ENCODE measurements at regions not wholly inside any gene's neighbourhood (a gene's known extent, or its start where the extent isn't known, plus 50 kb on each side); places are given as distances from the start of the nearest gene placed in this dataset.
A peak's percentile ranks its signal among the peaks of the same experiment; 100 is the strongest.
"Not testable (repeated sequence)": the region's sequence is repeated elsewhere in the genome, so short reads cannot be mapped to it uniquely, and the experiment has no call there.

DNA sequence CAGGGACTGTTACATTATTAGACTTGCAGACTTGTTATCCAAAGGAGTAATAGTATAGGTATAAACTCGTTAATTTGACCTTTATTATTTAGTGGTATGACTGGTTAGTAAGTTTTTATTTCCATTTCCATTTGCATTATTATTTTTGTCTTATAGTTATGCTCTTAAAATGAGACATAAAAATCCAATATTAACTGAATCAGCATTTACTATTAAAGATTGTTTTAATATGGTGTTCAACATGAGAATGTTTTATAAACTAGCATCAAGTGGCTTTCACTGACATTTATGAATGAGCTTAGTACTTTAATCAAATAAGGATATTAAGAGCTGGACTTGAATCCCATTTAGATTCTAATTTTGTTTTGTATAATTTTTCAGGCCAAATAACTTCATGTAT lies 228.1 kb upstream of the HAND2 start:
- ATAC-seq (no peak), DNase-seq (no peak)
- intact Hi-C loops (cut with DNase I, micrococcal nuclease): no loop called here

DNA sequence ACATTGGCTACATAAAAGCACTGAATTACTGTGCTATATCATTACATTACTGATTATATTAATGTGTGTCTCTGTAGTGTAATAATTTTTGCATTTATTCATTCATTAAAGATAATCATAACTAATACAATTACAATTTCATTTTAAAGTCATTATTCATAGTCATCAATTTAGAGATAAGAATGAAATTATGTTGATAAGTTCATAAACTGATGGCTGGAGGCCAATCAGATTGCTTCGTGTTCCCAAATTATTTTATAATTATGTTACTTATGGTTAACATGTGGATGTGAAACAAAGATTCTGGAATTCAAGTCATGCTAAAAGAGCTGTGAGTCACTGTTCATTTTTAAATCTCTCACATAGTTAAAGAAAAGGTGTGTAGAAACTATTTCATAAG lies 223.4 kb upstream of the HAND2 start:
- intact Hi-C loops (cut with DNase I, micrococcal nuclease): no loop called here
- no peak for ATAC-seq
- no peak for DNase-seq

DNA sequence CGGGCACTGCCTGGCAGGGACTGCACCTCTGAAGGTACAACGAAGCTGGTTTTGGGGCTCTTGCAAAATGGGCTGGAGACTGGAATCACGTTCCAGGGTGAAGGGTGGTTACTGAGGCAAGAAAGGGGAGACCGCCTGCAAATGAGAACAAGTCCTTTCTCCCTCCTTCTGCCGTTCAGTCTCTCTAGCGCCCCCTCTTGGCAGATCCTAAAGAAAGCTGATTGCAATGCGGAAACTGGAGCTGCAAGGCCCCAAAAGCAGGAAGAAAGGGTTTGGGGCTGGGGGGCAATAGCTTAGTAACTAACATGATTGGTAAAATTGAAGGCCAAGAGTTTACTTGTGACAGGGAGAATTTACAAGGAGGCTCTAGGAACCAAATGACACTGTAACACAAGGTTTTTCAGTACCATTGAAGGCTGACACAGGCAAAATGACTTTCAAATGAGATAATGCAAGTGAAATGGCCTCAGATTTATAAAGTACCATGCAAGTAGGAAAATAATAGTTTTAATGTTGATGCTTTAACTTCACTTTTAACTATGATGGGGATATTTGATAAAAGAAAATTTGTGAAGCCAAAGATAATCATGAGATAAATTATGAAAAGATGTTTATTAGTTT lies 222.7 kb upstream of the HAND2 start:
- no peak for ATAC-seq
- intact Hi-C loops (cut with DNase I, micrococcal nuclease): no loop called here
- DNase-seq: peak in 1 of 2 donors; percentile 32

DNA sequence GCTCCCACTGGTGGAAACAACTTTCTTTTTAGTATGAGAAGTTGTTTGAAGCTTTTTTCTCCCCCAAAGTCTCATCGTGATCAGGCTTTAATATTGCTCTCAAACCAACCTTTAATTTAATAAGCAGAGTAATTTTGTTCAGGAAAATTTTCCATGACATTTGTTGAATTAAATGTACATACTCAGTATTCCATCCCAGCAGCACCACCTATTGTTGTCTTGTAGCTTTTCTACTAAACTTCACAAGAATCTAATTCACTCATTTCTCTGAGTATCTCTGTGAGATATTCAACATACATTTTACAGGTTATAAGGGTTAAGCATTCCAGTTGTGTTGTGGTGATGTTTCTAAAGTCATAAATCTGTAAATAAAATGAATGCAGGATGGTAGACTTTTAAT lies 218.3 kb upstream of the HAND2 start:
- DNase-seq: no peak
- ATAC-seq: peak; percentile 45
- intact Hi-C loops (cut with DNase I, micrococcal nuclease): no loop called here

DNA sequence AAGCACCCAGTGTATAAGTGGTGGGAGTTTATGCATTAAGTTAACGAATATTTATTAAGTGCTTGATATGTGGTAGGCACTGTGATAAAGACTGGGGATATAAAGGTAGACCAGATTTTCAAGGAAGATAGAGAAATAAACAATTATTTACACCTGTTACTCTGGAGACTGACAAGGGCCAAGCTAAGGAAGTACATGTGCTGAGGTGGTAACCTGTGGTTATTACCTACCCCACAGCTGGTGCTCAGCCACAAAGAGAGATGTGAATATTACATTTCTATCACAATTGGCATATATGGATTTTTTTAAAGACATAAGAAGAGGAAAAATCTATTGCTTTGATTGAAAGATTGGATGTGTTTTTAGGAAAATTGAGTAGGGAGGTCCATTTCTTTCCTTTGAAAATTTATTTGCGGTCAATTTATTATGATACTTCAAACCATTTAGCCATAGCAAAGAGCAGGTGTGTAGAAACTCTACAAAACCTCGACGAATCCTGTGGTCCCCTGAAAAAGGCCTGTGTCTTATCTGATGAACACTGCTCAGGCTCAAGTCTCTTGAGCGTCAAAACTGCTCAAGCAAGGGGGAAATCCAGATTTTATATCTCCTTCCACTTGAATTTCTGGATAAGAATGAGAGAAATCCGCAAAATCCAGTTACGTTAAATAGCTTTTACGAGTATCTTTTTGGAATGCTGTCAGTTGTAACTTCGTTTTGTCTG lies 217.7 kb upstream of the HAND2 start:
- no peak for ATAC-seq
- intact Hi-C loops (cut with DNase I, micrococcal nuclease): no loop called here
- no peak for DNase-seq

DNA sequence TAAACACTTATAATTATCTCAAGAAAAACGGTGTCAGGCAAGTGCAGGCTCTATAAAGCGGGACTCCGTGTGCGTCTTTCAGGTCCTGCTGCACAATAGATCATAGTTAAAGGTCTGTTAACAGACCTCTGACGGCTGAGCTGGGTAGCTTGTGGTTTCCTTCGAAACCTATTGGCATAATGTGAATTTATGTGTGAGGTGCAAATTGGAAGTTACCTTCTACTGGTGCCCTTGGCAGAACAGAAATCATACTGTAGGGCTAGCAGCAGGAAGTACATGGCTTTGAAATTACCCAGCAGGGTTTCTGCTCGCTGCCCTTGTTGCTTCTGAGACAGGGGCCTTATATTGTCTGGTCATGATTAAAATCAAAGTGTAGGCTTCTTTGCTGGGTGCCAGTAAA lies 216.4 kb upstream of the HAND2 start:
- no peak for ATAC-seq
- no peak for DNase-seq
- intact Hi-C loops (cut with DNase I, micrococcal nuclease): no loop called here

DNA sequence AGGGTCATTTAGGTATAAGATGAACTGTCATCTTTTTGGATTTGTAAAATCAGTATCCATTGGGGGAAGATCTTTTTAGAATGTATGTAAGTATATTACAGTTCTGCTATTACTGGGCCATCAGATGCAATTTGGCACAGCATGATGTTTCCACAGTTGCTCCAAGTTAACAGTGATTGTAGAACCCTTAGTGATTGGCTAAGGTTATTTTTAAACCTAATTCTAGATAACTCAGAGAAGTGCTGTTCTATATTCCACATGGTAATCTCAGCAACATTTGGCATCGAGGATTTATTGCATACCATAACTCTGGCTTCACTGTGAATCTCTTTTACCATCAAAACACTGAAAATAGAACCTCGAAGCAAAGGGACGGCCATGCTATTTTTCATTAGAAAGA lies 215.7 kb upstream of the HAND2 start:
- ATAC-seq (no peak), DNase-seq (no peak)
- intact Hi-C loops (cut with DNase I, micrococcal nuclease): no loop called here

DNA sequence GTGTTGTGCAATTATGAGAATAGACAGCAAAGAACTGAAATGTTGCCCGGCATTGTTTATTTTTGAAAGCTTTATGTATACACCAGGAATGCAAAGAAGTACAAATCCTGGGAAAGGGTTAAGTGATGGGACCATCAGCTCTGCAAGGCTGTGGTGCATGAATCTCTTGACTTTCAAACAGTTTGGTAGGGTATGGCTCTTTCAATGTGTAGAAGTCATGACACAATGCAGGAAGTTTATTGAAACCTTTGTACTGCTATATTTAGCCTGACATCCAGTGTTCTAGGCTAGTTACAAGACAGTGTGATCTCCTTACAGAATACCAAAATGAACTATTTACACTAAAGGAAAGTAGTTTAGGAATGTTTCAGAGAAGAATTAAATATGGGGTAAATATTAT lies 206.8 kb upstream of the HAND2 start:
- DNase-seq (no peak), ATAC-seq (peak; percentile 57)
- intact Hi-C loops (cut with DNase I, micrococcal nuclease): no loop called here

DNA sequence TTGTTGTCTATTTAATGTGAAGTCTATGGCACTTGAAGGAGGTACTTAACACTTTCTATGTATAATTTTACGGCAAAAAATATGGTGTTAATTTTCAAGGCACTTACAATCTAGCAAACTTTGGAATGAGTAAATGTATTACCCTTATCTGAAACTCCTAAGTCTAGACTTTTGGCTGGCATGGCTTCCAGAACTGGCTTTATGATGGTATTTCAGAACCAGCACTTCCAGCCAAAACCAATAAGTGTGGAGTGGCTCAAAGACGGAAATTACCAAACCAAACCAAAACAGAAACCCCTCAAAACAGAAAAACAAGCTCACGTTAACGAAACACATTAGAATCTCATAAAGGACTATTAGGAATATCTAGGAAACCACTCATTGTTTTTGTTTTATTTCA lies 205.6 kb upstream of the HAND2 start:
- intact Hi-C loops (cut with DNase I, micrococcal nuclease): no loop called here
- DNase-seq (no peak), ATAC-seq (no peak)

DNA sequence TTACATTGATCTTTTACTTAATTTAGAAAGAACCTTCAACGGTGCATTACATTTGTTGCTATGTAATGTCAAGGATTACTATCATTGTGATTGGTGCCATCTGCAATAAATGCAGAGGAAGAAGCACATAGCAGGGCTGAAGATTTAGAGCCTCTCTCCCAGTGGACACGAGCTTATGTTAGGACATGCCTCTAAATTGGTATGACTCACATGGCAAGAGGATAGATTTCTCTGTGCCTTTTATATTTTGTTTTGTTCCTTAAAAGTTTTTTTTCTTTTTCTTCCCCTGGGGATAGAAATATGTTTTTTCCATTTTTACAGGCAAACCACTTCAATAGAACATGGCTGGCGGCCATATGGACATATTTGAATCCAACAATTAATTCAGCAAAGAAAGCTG lies 205.0 kb upstream of the HAND2 start:
- intact Hi-C loops (cut with DNase I, micrococcal nuclease): no loop called here
- DNase-seq (no peak), ATAC-seq (no peak)

DNA sequence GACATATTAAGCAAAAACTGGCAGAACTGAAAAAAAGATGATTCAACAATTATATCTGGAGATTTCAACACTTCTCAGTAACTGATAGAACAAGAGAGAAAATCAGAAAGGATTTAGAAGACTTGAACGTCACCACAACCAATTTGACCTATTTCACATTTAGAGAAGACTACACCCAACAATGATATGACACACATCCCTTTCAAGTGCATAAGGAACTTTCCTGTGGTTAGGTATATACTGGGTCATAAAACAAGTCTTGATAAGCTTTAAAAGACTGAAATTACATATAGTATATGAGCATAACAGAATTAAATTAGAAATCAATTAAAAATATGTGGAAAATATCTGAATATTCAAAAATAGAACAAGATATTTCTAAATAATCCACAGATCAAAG lies 201.2 kb upstream of the HAND2 start:
- ATAC-seq: peak; percentile 95
- intact Hi-C loops (cut with DNase I, micrococcal nuclease): no loop called here
- no peak for DNase-seq

DNA sequence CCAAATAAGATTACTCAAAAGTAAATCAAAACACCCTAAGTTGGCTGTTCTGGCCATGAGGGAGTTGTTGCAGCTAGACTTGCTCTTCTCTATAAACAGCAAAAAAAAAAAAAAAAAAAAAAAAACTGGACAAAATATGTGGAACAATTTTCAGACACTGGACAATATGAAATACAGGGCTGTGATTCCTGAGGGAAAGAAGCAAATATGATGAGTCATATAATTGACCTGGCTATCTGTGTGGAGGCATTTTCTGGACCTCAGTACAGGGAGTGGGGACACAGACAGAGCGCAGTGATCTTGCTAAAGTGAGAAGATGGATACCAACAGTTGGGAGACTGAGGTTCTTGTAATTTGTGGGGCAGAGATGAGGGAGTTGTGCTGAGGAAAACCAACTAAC lies 192.0 kb upstream of the HAND2 start:
- DNase-seq (no peak), ATAC-seq (no peak)
- intact Hi-C loops (cut with DNase I, micrococcal nuclease): no loop called here

DNA sequence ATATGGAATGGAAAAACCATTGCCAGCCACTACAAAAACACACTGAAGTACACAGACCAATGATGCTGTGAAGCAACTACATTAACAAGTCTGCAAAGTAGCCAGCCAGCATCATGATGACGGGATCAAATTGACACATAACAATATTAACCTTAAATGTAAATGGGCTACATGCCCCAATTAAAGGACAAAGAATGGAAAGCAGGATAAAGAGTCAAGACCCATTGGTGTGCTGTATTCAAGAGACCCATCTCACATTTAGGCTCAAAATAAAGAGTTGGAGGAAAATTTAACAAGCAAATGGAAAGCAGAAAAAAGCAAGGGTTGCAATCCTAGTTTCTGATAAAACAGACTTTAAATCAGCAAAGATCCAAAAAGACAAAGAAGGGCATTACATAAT lies 188.5 kb upstream of the HAND2 start:
- ATAC-seq; DNase-seq; intact Hi-C loops (cut with DNase I, micrococcal nuclease): not testable (repeated sequence)

DNA sequence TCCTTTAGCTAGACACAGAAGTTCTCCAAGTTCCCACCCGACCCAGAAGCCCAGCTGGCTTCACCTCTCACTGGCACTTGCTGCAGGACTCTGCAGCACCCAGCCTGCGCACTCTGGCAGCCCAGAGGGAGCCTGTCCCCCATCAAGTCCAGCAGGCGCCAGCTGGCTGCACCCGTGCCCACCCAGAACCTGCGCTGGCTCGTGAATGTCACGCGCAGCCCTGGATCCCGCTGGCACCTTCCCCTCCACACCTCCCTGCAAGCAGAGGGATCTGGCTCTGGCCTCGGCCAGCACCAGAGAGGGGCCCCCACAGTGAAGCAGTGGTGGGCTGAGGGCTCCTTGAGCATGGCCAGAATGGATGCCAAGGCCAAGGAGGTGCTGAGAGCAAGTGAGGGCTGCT lies 187.6 kb upstream of the HAND2 start:
- no peak for DNase-seq
- ATAC-seq: no peak
- intact Hi-C loops (cut with DNase I, micrococcal nuclease): no loop called here

DNA sequence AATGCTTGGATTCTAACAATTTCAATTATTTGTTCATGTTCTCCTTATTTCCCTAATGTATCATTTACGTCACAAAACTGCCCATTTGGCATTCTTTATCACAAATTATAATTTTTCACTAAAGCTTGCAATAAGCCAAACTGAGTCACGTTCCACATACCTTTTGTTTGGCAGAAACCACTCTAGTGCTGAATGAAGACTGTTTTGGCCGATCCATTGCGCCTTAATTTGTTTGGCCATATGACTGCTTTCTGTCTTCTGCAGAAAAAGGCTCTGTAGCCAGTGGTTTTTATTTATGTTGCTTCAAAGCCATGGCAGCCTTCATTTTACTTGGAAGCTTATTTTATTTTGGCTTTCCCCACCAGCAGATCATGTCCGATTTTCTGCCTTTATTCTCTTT lies 184.4 kb upstream of the HAND2 start:
- intact Hi-C loops (cut with DNase I, micrococcal nuclease): no loop called here
- no peak for ATAC-seq
- no peak for DNase-seq

DNA sequence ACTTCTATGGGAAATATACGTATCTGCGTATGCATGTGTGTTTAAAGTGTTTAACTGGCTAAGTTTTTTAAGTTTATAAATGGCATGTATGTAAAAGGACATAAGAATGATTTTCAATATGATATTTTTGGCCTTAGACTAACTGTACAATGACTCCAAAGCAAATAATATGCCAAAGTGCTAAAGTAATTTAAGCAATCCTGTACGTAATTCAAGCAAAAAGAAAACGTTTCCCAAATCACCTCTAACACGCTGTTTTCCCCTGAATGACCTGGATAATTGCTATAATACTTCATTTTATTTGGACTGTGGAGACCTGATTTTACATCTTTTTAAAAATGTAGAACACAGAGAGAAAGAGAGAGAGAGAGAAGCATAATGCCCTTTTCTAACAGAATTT lies 183.0 kb upstream of the HAND2 start:
- intact Hi-C loops (cut with DNase I, micrococcal nuclease): no loop called here

DNA sequence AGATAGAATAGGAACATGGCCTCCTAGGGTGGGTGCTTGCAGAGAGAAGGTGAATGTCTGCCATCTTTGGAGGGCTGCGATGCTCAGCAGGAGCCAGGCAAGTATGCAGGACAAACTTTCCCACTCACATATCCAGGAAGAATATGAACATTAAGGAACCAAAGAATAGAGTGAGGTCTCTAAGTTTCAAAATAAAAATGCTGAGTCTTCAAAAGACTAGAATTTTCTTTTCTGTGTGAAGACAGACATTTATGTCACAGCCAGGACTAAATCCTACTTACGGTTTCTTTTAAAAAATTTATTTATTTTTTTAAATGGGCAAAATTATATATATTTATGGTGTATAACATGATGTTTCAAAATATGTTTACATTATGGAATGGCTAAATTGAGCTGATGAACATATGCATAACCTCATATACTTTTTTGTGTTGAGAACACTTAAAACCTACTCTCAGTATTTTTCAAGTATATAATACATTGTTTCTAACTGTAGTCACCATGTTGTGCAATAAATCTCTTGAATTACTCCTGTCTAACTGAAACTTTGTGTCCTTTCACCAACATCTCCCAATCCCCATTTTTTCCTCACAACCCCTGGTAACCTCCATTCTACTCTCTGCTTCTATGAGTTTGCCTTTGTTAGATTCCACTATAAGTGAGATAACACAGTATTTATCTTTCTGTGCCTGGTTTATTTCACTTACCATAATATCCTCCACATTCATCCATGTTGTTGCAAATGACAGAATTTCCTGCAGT lies 177.8 kb upstream of the HAND2 start:
- DNase-seq: no peak
- intact Hi-C loops (cut with DNase I, micrococcal nuclease): no loop called here
- no peak for ATAC-seq

More for the DNA sequence above, 183.0 kb upstream of the HAND2 start:
- no peak for DNase-seq
- no peak for ATAC-seq

DNA sequence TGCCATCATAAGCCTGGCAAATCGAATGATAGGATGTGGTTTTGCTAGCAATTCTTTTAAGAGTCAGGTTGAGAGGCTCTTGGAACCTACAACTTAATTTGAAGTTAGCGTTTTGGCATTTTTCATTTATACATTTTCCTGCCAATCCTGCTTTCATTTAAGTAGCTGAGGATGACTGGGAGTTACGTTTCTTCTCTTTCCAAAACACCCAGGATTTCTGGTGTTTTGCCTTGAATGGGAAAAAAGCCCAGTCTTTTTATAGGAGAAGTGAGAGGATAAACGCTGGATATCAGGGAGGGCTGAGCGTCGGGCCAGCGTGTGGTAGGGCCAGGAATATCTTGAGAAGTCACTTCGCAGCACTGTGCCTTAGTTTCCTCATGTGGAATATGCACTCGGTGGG lies 174.2 kb upstream of the HAND2 start:
- DNase-seq (no peak), ATAC-seq (no peak)
- intact Hi-C loops (cut with DNase I, micrococcal nuclease): no loop called here

DNA sequence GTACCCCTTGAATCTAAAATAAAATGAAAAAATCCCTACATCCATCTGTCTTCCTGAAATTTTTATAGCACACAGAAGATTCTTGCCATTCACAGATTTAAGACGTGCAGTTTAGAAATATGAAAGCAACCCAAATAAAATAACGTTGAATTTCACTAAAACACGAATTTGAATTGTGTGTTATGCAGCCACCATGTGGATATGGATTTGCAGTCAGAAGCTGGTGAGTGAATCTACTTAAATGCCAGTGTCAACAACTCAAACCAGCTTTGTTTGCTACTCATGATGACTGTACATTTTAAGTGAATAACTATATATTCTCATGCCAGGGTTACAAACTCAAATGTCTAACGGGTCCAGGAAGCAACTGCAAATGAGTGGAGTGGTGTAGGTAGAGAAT lies 173.0 kb upstream of the HAND2 start:
- intact Hi-C loops (cut with DNase I, micrococcal nuclease): no loop called here
- ATAC-seq (no peak), DNase-seq (no peak)

DNA sequence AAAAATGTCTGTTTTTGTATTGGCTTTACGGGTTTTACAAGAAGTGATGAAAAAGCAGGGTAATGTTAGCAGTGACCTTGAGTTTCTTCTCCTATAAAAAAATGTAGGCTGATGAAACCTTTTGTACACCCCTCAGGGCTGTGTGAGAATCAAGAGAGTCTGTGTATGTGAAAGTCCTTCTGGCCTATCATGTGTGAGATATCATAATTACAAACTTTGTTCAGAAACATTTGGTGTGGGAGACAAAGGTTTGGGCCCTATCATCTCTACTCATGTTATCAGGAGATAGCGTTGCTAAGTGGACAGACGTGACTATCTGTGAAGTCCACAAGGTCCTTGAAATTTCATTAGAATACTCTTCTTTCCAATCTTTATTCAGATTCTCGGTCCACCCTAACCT lies 170.6 kb upstream of the HAND2 start:
- DNase-seq (no peak), ATAC-seq (no peak)
- intact Hi-C loops (cut with DNase I, micrococcal nuclease): no loop called here
